ENCODE measurements at regions not wholly inside any gene's neighbourhood (a gene's known extent, or its start where the extent isn't known, plus 50 kb on each side); places are given as distances from the start of the nearest gene placed in this dataset.

- 91% methylated on average over 3 of the region's 4 CpGs for WGBS (ENCODE audit: insufficient coverage)
- Histone ChIP-seq H3K4me3 (ENCODE audit: low read length) (no peak overlapping the region), H3K27ac (ENCODE audit: low read length) (no peak overlapping the region), H3K36me3 (ENCODE audit: control insufficient read depth, insufficient read depth, low read length) (no peaks in the 10 kb centered on the region), H3K27me3 (ENCODE audit: control insufficient read depth, insufficient read depth, low read length) (no peaks in the 10 kb centered on the region), H3K9me3 (ENCODE audit: control insufficient read depth, insufficient read depth, low read length) (peaks cover 6% of the 10 kb centered on the region), H3K4me1 (ENCODE audit: control insufficient read depth, insufficient read depth, low read length) (no peaks in the 10 kb centered on the region)
- Mint-ChIP-seq H3K9me3 (no peaks in the 10 kb centered on the region), H3K36me3 (no peaks in the 10 kb centered on the region), H3K27ac (no peak overlapping the region), H3K4me1 (no peaks in the 10 kb centered on the region), H3K4me3 (no peak overlapping the region), H3K27me3 (ENCODE audit: low read depth in 2 of 2) (peaks cover 8 to 13% of the 10 kb centered on the region in 2 donors)
- ATAC-seq (no peak), DNase-seq (no peak)
- TF ChIP-seq CTCF (IDR thresholded peaks at IDR 0.05): no peak
- intact Hi-C loops (cut with micrococcal nuclease): no loop called here
These were observed 237.6 kb upstream of the HDAC4 start for GRCh38 chr2:239638376-239638775.

DNA sequence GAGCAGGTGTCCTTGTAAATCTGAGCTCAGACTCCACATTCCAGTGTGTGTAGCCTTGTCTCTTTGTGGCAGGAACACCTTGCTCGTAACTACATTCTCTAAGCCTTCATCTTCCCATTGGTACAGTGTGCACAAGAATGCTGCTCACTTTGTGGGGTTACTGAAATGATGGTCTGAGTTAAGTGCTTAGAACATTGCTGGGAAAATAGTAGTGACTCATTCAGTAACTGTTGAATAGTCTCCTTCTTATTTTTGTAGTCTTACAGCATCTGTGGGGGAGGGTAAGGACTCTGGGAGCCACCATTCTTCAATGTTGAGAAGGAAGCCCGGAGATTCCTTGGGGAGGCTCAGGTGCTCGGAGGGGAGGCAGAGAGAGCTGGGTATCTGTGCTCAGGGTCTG is 236.0 kb upstream of the HDAC4 start:
- no peak for TF ChIP-seq CTCF (IDR thresholded peaks at IDR 0.05)
- Histone ChIP-seq H3K9me3 (ENCODE audit: control insufficient read depth, insufficient read depth, low read length) (peaks cover 6% of the 10 kb centered on the region), H3K4me1 (ENCODE audit: control insufficient read depth, insufficient read depth, low read length) (no peaks in the 10 kb centered on the region), H3K36me3 (ENCODE audit: control insufficient read depth, insufficient read depth, low read length) (no peaks in the 10 kb centered on the region), H3K27me3 (ENCODE audit: control insufficient read depth, insufficient read depth, low read length) (no peaks in the 10 kb centered on the region), H3K4me3 (ENCODE audit: low read length) (no peak overlapping the region), H3K27ac (ENCODE audit: low read length) (no peak overlapping the region)
- H3K4me1 Mint-ChIP-seq: no peaks in the 10 kb centered on the region
- no peak overlapping the region for H3K4me3 Mint-ChIP-seq
- H3K27me3 Mint-ChIP-seq (ENCODE audit: low read depth in 2 of 2): peaks cover 8 to 13% of the 10 kb centered on the region in 2 donors
- no peak overlapping the region for H3K27ac Mint-ChIP-seq
- no peaks in the 10 kb centered on the region for H3K9me3 Mint-ChIP-seq
- 100% methylated on average over 2 of the region's 3 CpGs for WGBS (ENCODE audit: insufficient coverage)
- no peaks in the 10 kb centered on the region for H3K36me3 Mint-ChIP-seq
- DNase-seq (no peak), ATAC-seq (no peak)
- intact Hi-C loops (cut with micrococcal nuclease): no loop called here

DNA sequence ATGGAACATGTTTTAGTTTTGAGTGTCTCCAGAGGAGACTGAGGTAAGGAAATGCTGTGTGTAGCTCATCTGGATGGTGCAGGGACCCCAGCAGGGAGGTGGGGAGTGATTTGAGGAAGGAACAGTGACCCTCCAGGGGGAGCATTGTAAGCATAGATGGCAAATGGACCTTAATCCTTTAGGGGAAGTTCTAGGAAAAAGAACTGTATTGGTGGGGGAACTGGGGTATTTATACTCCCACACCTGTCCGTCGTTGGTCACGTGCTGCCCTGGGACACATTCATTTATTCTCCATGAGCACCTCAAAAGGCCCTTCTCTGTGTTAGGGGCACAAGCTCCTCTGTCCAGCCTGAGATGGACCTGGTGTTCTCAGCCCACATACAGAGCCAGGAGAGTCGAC is 233.9 kb upstream of the HDAC4 start:
- ATAC-seq (no peak), DNase-seq (no peak)
- H3K27me3 ChIP-seq (ENCODE audit: control insufficient read depth, insufficient read depth, low read length): no peaks in the 10 kb centered on the region
- intact Hi-C loops (cut with micrococcal nuclease): no loop called here
- Mint-ChIP-seq H3K9me3 (no peaks in the 10 kb centered on the region), H3K36me3 (no peaks in the 10 kb centered on the region), H3K4me3 (no peak overlapping the region), H3K4me1 (peaks cover 6 to 13% of the 10 kb centered on the region in 2 donors), H3K27me3 (ENCODE audit: low read depth in 2 of 2) (peaks cover 8 to 13% of the 10 kb centered on the region in 2 donors), H3K27ac (no peak overlapping the region)
- H3K27ac ChIP-seq (ENCODE audit: low read length): no peak overlapping the region
- no peak for TF ChIP-seq CTCF (IDR thresholded peaks at IDR 0.05)
- peaks cover 6% of the 10 kb centered on the region for H3K9me3 ChIP-seq (ENCODE audit: control insufficient read depth, insufficient read depth, low read length)
- no peaks in the 10 kb centered on the region for H3K36me3 ChIP-seq (ENCODE audit: control insufficient read depth, insufficient read depth, low read length)
- 93% methylated on average over 4 of the region's 4 CpGs for WGBS (ENCODE audit: insufficient coverage)
- H3K4me1 ChIP-seq (ENCODE audit: control insufficient read depth, insufficient read depth, low read length): peaks cover 14% of the 10 kb centered on the region
- H3K4me3 ChIP-seq (ENCODE audit: low read length): no peak overlapping the region

DNA sequence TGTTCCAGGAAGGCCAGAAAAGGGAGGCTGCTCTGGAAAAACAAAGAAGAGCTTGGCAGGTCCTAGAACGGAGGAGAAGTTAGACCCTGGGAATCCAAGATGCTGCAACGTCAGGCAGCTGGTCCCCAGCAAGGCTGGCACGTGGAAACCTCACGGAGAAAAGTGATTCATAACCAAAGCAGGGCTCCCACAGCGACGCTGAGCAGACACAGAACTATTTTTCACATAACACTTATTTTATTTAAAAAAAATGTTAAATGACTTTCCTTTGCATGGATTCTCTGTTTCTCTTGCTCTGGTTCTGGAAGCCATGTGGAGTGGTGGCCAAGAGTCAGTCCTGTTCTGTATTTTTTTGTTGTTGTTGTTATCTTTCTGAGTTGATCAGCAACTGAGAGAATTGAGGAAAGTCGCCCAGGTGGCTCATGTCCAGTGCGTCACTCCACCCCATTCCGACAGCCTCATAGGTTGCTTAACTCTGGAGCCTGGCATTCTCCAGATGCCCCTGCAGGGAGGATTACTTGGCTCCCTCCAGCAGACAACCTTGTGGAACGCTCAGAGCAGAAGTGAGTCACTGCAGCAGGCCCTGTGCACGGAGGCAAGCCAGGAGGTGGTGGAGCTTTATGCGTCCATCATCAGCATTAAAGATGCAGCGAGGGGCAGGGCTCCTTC is 229.9 kb upstream of the HDAC4 start:
- H3K4me3 Mint-ChIP-seq: peak overlapping the region; percentile 21
- H3K27ac Mint-ChIP-seq: no peak overlapping the region
- H3K27me3 ChIP-seq (ENCODE audit: control insufficient read depth, insufficient read depth, low read length): no peaks in the 10 kb centered on the region
- no peak overlapping the region for H3K27ac ChIP-seq (ENCODE audit: low read length)
- H3K4me1 ChIP-seq (ENCODE audit: control insufficient read depth, insufficient read depth, low read length): peaks cover 45% of the 10 kb centered on the region
- H3K4me3 ChIP-seq (ENCODE audit: low read length): no peak overlapping the region
- no peaks in the 10 kb centered on the region for H3K9me3 ChIP-seq (ENCODE audit: control insufficient read depth, insufficient read depth, low read length)
- peaks cover 31 to 38% of the 10 kb centered on the region in 2 donors for H3K4me1 Mint-ChIP-seq
- WGBS (ENCODE audit: insufficient coverage): 81% methylated on average over 13 of the region's 13 CpGs
- ATAC-seq (no peak), DNase-seq (peak in 1 of 2 donors; percentile 49)
- intact Hi-C loops (cut with micrococcal nuclease): no loop called here
- H3K36me3 ChIP-seq (ENCODE audit: control insufficient read depth, insufficient read depth, low read length): no peaks in the 10 kb centered on the region
- peaks cover 0 to 4% of the 10 kb centered on the region in 2 donors for H3K27me3 Mint-ChIP-seq (ENCODE audit: low read depth in 2 of 2)
- no peaks in the 10 kb centered on the region for H3K36me3 Mint-ChIP-seq
- no peak for TF ChIP-seq CTCF (IDR thresholded peaks at IDR 0.05)
- no peaks in the 10 kb centered on the region for H3K9me3 Mint-ChIP-seq
